Keratinocyte (primary cell): ENCODE measurements at regions not wholly inside any gene's neighbourhood (a gene's known extent, or its start where the extent isn't known, plus 50 kb on each side); places are given as distances from the start of the nearest gene placed in this dataset.
A peak's percentile ranks its signal among the peaks of the same experiment; 100 is the strongest.

ENCODE experiments used
- DNase-seq: peaks from one replicate; pipeline ENCODE4 v3.0.0-alpha.2; 2011; ENCODE audit warnings: low read depth, missing footprints, low spot score
- FAIRE-seq: peaks from 2 replicates; lab custom pipeline; 2011; peaks lifted over from hg19 to GRCh38; lab: Jason Lieb, UNC
- H2AFZ ChIP-seq: 2 replicates; pipeline ENCODE4 v1.6.0; 2012; ENCODE audit warnings: low read length, control low read depth, inconsistent platforms; ENCODE audit not compliant: control insufficient read depth
- H3K27ac ChIP-seq: 2 replicates; pipeline ENCODE4 v1.5.1; 2011; ENCODE audit warnings: low read length; ENCODE audit not compliant: control insufficient read depth, insufficient read depth
- H3K27me3 ChIP-seq: 3 replicates; pipeline ENCODE4 v1.6.0; 2011; ENCODE audit warnings: low read length; ENCODE audit not compliant: control insufficient read depth, insufficient read depth; ENCODE audit errors: extremely low read depth
- H3K36me3 ChIP-seq, 2 experiments: 2 replicates in 1 of 2; 3 replicates in 1 of 2; pipeline ENCODE4 v1.5.1; 2011; ENCODE audit warnings: low read length in 2 of 2, mild to moderate bottlenecking in 1 of 2; ENCODE audit not compliant: control insufficient read depth in 2 of 2, insufficient read depth in 2 of 2; ENCODE audit errors: extremely low read depth in 1 of 2
- H3K4me1 ChIP-seq: 3 replicates; pipeline ENCODE4 v1.5.1; 2011; ENCODE audit warnings: low read length; ENCODE audit not compliant: control insufficient read depth, insufficient read depth; ENCODE audit errors: extremely low read depth
- H3K4me2 ChIP-seq: 3 replicates; pipeline ENCODE4 v1.6.0; 2011; ENCODE audit warnings: low read depth, low read length; ENCODE audit not compliant: control insufficient read depth, insufficient read depth; ENCODE audit errors: extremely low read depth
- H3K4me3 ChIP-seq, 3 experiments: fragments of 200-600 bp in 1 of 3; sonication (generic) in 1 of 3; 2 replicates in 2 of 3; 3 replicates in 1 of 3; pipeline ENCODE4 v1.5.1; 2011 to 2016; ENCODE audit warnings: low read length in 3 of 3, mild to moderate bottlenecking in 3 of 3, control low read depth in 2 of 3, inconsistent platforms in 1 of 3, low read depth in 1 of 3, mixed read lengths in 1 of 3, mixed run types in 1 of 3, moderate library complexity in 1 of 3; ENCODE audit not compliant: control insufficient read depth in 2 of 3, insufficient read depth in 2 of 3; ENCODE audit errors: extremely low read depth in 1 of 3
- H3K79me2 ChIP-seq: 2 replicates; pipeline ENCODE4 v1.6.0; 2012; ENCODE audit warnings: low read length; ENCODE audit not compliant: control insufficient read depth, insufficient read depth
- H3K9ac ChIP-seq: 3 replicates; pipeline ENCODE4 v1.6.0; 2011; ENCODE audit warnings: low read length; ENCODE audit not compliant: control insufficient read depth, insufficient read depth; ENCODE audit errors: extremely low read depth
- H3K9me1 ChIP-seq: 3 replicates; pipeline ENCODE4 v1.6.0; 2011; ENCODE audit warnings: low read length; ENCODE audit not compliant: control insufficient read depth, insufficient read depth; ENCODE audit errors: extremely low read depth
- H3K9me3 ChIP-seq: 2 replicates; pipeline ENCODE4 v1.5.1; 2012; ENCODE audit warnings: low read depth, low read length; ENCODE audit not compliant: control insufficient read depth
- H4K20me1 ChIP-seq: 3 replicates; pipeline ENCODE4 v1.6.0; 2011; ENCODE audit warnings: low read length; ENCODE audit not compliant: control insufficient read depth, insufficient read depth; ENCODE audit errors: extremely low read depth
- EZH2 ChIP-seq: IDR thresholded peaks from one replicate; pipeline ENCODE4 v1.6.1; 2012; ENCODE audit warnings: inconsistent platforms, mild to moderate bottlenecking, low read length, moderate library complexity
- dilution Hi-C: fragments of 300-500 bp; cut with MboI; formaldehyde crosslinking; loops from one replicate; pipeline ENCODE4 v1.7.0; 2020; ENCODE audit warnings: low sequenced_read_pairs; ENCODE audit not compliant: extremely low pct_ligation_motif_present
- TF ChIP-seq, protein P1 (sequence below), 3 experiments: IDR thresholded peaks in 1 of 3; conservative IDR thresholded peaks in 1 of 3; optimal IDR thresholded peaks in 1 of 3; 2 replicates in 2 of 3; 3 replicates in 1 of 3; pipeline versions ENCODE3 to v1.5.1; 2011; ENCODE audit warnings: low read length in 3 of 3, mild to moderate bottlenecking in 3 of 3, moderate library complexity in 2 of 3, control low read depth in 1 of 3, inconsistent platforms in 1 of 3; ENCODE audit not compliant: insufficient read depth in 2 of 3; ENCODE audit errors: extremely low read depth in 1 of 3

DNA sequence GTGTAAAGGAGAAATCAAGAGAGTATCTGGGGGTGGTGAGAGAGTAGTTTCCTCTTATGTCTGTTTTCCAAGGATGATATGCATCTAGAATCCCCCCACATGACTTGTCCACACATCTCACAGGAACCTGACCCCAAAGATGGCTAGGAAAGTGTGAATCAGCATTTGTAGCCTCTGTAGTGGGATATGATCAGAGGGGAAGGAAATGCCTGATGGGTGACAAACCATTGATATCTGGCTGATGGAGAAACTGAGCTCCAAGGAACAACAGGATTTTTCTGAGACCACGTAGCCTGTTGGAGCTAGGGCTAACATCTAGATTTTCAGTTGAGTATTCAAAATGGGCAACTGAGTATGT lies 369.4 kb downstream of the DDX10 start:
- FAIRE-seq: peak; percentile 43
- dilution Hi-C loops: no loop called here
- TF ChIP-seq, protein P1, sequence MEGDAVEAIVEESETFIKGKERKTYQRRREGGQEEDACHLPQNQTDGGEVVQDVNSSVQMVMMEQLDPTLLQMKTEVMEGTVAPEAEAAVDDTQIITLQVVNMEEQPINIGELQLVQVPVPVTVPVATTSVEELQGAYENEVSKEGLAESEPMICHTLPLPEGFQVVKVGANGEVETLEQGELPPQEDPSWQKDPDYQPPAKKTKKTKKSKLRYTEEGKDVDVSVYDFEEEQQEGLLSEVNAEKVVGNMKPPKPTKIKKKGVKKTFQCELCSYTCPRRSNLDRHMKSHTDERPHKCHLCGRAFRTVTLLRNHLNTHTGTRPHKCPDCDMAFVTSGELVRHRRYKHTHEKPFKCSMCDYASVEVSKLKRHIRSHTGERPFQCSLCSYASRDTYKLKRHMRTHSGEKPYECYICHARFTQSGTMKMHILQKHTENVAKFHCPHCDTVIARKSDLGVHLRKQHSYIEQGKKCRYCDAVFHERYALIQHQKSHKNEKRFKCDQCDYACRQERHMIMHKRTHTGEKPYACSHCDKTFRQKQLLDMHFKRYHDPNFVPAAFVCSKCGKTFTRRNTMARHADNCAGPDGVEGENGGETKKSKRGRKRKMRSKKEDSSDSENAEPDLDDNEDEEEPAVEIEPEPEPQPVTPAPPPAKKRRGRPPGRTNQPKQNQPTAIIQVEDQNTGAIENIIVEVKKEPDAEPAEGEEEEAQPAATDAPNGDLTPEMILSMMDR (optimal IDR thresholded peaks at IDR 0.05 in 1 of 3, IDR thresholded peaks at IDR 0.05 in 1 of 3, conservative IDR thresholded peaks at IDR 0.05 in 1 of 3; ENCODE audit: extremely low read depth in 1 of 3, insufficient read depth in 2 of 3, low read length in 3 of 3): no peak
- no peak for TF ChIP-seq EZH2
- H3K4me1 ChIP-seq: peaks cover 31% of the 10 kb centered on the region
- no peaks in the 10 kb centered on the region for H3K9me1 ChIP-seq
- H3K79me2 ChIP-seq: no peaks in the 10 kb centered on the region
- no peaks in the 10 kb centered on the region for H3K36me3 ChIP-seq
- no peaks in the 10 kb centered on the region for H3K27me3 ChIP-seq
- H4K20me1 ChIP-seq: no peaks in the 10 kb centered on the region
- H3K4me3 ChIP-seq: no peak overlapping the region
- no peak overlapping the region for H3K27ac ChIP-seq
- peak overlapping the region; percentile 22 for H3K4me2 ChIP-seq
- H3K9me3 ChIP-seq: no peaks in the 10 kb centered on the region
- no peak overlapping the region for H3K9ac ChIP-seq
- DNase-seq: no peak
- no peak overlapping the region for H2AFZ ChIP-seq

DNA sequence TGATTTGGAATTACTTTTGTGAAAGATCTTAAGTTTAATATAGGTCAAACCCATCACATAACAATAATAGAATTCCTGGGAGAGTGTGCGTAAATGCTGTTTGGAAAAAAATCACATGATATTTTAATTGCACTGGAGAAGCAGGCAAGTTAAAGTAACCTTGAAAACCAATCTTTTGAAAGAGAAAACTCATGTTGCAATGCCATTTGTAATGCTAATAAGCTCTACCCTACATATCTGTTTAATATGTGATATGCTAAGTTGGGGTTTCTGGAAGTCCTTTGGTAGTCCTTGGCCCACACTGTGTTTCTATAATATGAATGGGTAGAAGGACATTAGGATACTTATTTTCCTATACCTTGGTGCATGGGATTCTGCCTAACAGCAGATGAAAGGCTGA lies 370.4 kb downstream of the DDX10 start:
- TF ChIP-seq EZH2: no peak
- TF ChIP-seq, protein P1 (optimal IDR thresholded peaks at IDR 0.05 in 1 of 3, IDR thresholded peaks at IDR 0.05 in 1 of 3, conservative IDR thresholded peaks at IDR 0.05 in 1 of 3; ENCODE audit: extremely low read depth in 1 of 3, insufficient read depth in 2 of 3, low read length in 3 of 3): no peak
- Histone ChIP-seq H3K4me3 (no peak overlapping the region), H3K9ac (no peak overlapping the region), H3K27me3 (no peaks in the 10 kb centered on the region), H3K9me1 (no peaks in the 10 kb centered on the region), H4K20me1 (no peaks in the 10 kb centered on the region), H3K79me2 (no peaks in the 10 kb centered on the region), H3K27ac (no peak overlapping the region), H2AFZ (no peak overlapping the region), H3K4me2 (no peak overlapping the region), H3K36me3 (no peaks in the 10 kb centered on the region), H3K9me3 (no peaks in the 10 kb centered on the region), H3K4me1 (peaks cover 35% of the 10 kb centered on the region)
- dilution Hi-C loops: no loop called here
- FAIRE-seq (no peak), DNase-seq (no peak)
